Calu3 (cell line): ENCODE measurements at regions not wholly inside any gene's neighbourhood (a gene's known extent, or its start where the extent isn't known, plus 50 kb on each side); places are given as distances from the start of the nearest gene placed in this dataset.

ENCODE experiments used
- BruUV-seq: library from RNA; stranded (reverse); fragments of 400-500 nt; replicated peaks from 2 replicates; lab custom pipeline; 2021; lab: Mats Ljungman, UMichigan
- CTCF ChIA-PET: fragments of 300-600 bp; sonication (Branson Sonifier 250); formaldehyde crosslinking; loops from one replicate; lab custom pipeline; 2022; ENCODE audit warnings: antibody characterized with exemption; lab: Charles Lee
- DNase-seq: peaks from one replicate; pipeline ENCODE4 v3.0.0; 2022
- H3K27ac Mint-ChIP-seq: one replicate; pipeline ENCODE4 v1.8.0; 2022; ENCODE audit warnings: mixed read lengths; ENCODE audit not compliant: unreplicated experiment
- H3K27me3 Mint-ChIP-seq: one replicate; pipeline ENCODE4 v1.8.0; 2022; ENCODE audit warnings: mixed read lengths; ENCODE audit not compliant: unreplicated experiment
- H3K36me3 Mint-ChIP-seq: one replicate; pipeline ENCODE4 v1.8.0; 2022; ENCODE audit warnings: mild to moderate bottlenecking, moderate library complexity, mixed read lengths; ENCODE audit not compliant: insufficient read depth, unreplicated experiment
- H3K4me1 Mint-ChIP-seq: one replicate; pipeline ENCODE4 v1.8.0; 2022; ENCODE audit warnings: mild to moderate bottlenecking, low read depth, mixed read lengths; ENCODE audit not compliant: unreplicated experiment
- H3K4me3 Mint-ChIP-seq: one replicate; pipeline ENCODE4 v1.8.0; 2022; ENCODE audit warnings: mild to moderate bottlenecking, low read depth, moderate library complexity, mixed read lengths; ENCODE audit not compliant: unreplicated experiment
- H3K9me3 Mint-ChIP-seq: one replicate; pipeline ENCODE4 v1.8.0; 2022; ENCODE audit warnings: low read depth, mixed read lengths; ENCODE audit not compliant: unreplicated experiment
- CTCF ChIP-seq: fragments of 200-600 bp; IDR thresholded peaks from one replicate; pipeline ENCODE4 v1.8.0; 2022; ENCODE audit warnings: antibody characterized with exemption; ENCODE audit not compliant: unreplicated experiment
- intact Hi-C: fragments of 100-400 bp; cut with micrococcal nuclease; formaldehyde crosslinking; loops from one replicate; pipeline ENCODE4 v1.10.0; 2022; ENCODE audit not compliant: unreplicated experiment

GRCh38 chr18:30343090-30343489 lies 699.5 kb downstream of the DSC3 start:
- CTCF ChIA-PET = no interaction called here
- H3K4me1 Mint-ChIP-seq = peaks cover 15% of the 10 kb centered on the region

GRCh38 chr18:30342675-30343074 lies 699.9 kb downstream of the DSC3 start:
- Mint-ChIP-seq H3K27me3 (no peaks in the 10 kb centered on the region), H3K27ac (peak overlapping the region; percentile 60), H3K36me3 (peaks cover 5% of the 10 kb centered on the region), H3K4me3 (peak overlapping the region; percentile 7), H3K4me1 (peaks cover 15% of the 10 kb centered on the region), H3K9me3 (peaks cover 2% of the 10 kb centered on the region)
- intact Hi-C loops = no loop called here
- no peak for TF ChIP-seq CTCF
- CTCF ChIA-PET = interaction anchor here (1.1 kb wide), 1 partner anchor 16 kb away, joined by 3 read pairs; no protein-coding TSS in a partner anchor
- BruUV-seq = no TSS peak
- DNase-seq = peak; percentile 41

More at GRCh38 chr18:30343090-30343489, 699.5 kb downstream of the DSC3 start:
- intact Hi-C loops = no loop called here
- Mint-ChIP-seq H3K27me3 (no peaks in the 10 kb centered on the region), H3K9me3 (peaks cover 3% of the 10 kb centered on the region), H3K27ac (peak overlapping the region; percentile 60), H3K36me3 (peaks cover 5% of the 10 kb centered on the region), H3K4me3 (peak overlapping the region; percentile 7)
- no peak for TF ChIP-seq CTCF
- DNase-seq = no peak
- BruUV-seq = no TSS peak

- Mint-ChIP-seq H3K36me3 (no peaks in the 10 kb centered on the region), H3K4me3 (no peak overlapping the region), H3K4me1 (no peaks in the 10 kb centered on the region), H3K27ac (no peak overlapping the region), H3K27me3 (no peaks in the 10 kb centered on the region), H3K9me3 (no peaks in the 10 kb centered on the region)
- BruUV-seq = no TSS peak
- CTCF ChIA-PET = no interaction called here
- no peak for DNase-seq
- no peak for TF ChIP-seq CTCF
- intact Hi-C loops = no loop called here
Observed at GRCh38 chr18:30334781-30335180, 707.8 kb downstream of the DSC3 start.

GRCh38 chr18:30333310-30333709 lies 709.2 kb downstream of the DSC3 start:
- Mint-ChIP-seq H3K9me3 (no peaks in the 10 kb centered on the region), H3K4me1 (no peaks in the 10 kb centered on the region), H3K27me3 (no peaks in the 10 kb centered on the region), H3K27ac (no peak overlapping the region), H3K36me3 (no peaks in the 10 kb centered on the region), H3K4me3 (no peak overlapping the region)
- intact Hi-C loops = no loop called here
- CTCF ChIA-PET = no interaction called here
- DNase-seq = no peak
- no peak for TF ChIP-seq CTCF
- no TSS peak for BruUV-seq
